ENCODE measurements at regions not wholly inside any gene's neighbourhood (a gene's known extent, or its start where the extent isn't known, plus 50 kb on each side); places are given as distances from the start of the nearest gene placed in this dataset.
"Not testable (repeated sequence)": the region's sequence is repeated elsewhere in the genome, so short reads cannot be mapped to it uniquely, and the experiment has no call there.

GRCh38 chr2:47690132-47690531, 92.8 kb upstream of the MSH6 start:
- DNase-seq (ENCODE audit: low spot score), result no peak

- not testable (repeated sequence) for DNase-seq (ENCODE audit: low spot score)
Measured at GRCh38 chr2:47689118-47689517, 93.8 kb upstream of the MSH6 start.

DNA sequence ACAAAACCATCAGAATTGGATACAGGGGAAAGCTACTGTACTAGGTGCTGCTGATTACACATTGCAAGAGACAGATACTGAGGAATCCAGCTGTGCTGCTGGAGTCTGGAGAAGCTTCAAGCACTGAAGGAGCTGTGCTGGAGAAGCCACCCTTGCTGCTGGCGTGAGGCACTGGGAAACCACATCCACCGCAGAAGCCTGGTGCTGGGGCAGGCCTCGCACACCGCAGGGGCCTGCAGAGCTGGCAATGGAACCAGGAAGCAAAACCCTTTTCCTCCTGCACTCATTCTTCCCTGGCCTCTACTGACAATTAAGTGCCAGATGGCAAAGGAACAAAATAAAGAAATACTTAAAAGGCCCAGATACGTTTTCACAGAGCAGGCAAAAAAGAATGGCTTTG, 94.4 kb upstream of the MSH6 start:
- no peak for DNase-seq (ENCODE audit: low spot score)

DNA sequence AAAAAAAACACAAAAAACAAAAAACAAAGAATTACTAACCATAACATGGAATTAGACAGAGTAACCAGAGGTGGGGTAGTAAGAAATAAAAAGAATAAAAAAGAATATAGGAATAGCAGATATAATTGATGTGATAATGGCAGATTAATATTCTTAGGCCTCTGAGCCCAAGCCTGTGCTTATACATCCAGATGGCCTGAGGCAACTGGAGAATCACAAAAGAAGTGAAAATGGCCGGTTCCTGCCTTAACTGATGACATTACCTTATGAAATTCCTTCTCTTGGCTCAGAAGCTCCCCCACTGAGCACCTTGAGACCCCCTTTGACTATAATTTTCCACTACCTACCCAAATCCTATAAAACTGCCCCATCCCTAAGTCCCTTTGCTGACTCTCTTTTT, 95.1 kb upstream of the MSH6 start:
- no peak for DNase-seq (ENCODE audit: low spot score)

- DNase-seq (ENCODE audit: low spot score), result no peak
Measured at GRCh38 chr2:47686018-47686417, 96.9 kb upstream of the MSH6 start.

GRCh38 chr2:47682216-47682749, 100.7 kb upstream of the MSH6 start:
- DNase-seq (ENCODE audit: low spot score), result no peak

DNA sequence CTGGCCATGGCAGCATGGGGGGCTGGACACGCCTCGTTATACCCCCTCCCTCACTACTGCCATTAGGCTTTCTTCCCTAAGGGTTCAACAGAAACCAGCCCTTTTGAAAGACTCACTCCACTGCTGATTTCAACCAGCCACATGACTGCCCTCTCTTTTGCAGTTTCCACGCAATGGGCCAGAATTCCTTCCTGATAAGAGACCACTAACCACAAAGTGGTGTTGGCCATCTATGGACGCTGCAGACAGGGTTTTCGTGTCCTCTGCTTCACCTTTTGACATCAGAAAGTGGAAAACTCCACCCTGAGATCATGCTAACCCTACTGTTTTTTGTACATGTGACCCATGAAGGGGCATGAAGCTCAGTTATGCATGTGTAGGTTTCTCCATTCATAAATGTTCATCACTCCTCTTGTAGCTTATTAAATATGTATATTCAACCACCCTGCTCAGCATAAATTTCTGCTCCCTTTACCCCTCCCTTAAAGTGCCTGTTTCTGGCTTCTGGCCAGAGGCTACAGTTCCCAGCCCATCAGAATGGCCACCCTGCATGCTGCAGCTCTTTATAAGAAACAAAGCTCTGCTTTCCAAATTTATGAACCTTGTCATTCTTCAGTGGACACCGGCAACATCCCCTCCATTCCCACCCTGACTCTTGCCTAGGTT, 105.6 kb upstream of the KCNK12 start:
- DNase-seq (ENCODE audit: low spot score), result no peak

- DNase-seq (ENCODE audit: low spot score), result no peak
Measured at GRCh38 chr2:47675196-47675825, 104.5 kb upstream of the KCNK12 start.

DNA sequence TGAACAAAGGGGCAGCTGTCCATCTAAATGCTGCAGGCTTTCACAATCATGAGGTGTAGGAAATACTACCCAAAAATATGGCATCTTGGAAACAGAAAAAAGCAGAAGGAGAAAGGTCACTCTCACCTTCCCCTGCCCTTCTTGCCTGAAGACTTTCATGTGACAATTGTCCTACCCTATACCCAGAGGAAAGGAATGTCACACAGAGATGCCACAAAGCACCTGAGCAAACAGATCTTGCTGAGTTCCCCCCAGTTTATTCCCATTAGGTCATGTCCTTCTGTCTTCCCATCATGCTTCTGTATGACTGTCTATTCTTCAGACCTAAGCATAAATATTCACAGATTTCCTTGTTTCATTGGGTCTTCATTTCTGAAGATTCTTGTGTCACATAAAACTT, 95.5 kb upstream of the KCNK12 start:
- DNase-seq (ENCODE audit: low spot score), result no peak

DNA sequence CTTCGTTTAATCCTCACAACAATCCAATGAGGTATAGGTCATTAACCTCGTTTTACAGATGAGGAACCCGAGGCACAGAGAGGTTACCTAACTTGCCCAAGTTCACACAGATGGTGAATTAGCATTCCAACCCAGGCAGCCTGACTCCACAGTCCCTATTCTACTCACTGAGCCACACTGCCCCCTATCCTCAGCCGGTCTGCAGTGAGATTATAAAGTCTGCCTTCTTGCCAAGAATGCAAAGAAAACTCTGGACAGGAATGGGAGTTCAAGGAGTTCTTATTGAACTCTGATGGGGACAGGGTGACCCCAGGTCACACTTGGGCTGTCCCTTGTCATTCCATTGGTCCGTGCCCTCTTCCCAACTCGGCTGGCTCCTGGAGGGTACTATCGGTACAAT, 94.0 kb upstream of the KCNK12 start:
- DNase-seq (ENCODE audit: low spot score), result no peak

GRCh38 chr2:47662552-47662951, 91.8 kb upstream of the KCNK12 start:
- DNase-seq (ENCODE audit: low spot score), result no peak

- no peak for DNase-seq (ENCODE audit: low spot score)
Measured at GRCh38 chr2:47661310-47661709, 90.5 kb upstream of the KCNK12 start.

DNA sequence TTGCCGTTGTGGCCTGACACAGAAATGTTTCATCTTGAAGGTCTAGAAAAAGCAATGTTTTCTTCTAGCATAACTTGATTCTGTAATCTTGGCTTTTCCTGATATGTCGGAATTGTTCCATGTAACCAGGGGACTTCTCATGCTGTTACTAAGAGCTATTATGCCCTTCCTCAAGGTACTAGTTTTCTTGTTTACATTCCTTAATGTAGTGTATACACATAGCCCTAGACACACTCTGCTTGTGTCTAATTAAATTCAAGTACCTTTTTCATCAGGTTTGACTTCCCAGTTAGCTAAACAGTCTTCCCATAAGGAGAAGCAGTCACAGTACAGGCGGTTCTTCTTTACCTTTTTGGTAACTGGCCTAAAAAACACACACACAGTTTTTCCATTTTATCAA, 89.4 kb upstream of the KCNK12 start:
- DNase-seq (ENCODE audit: low spot score), result no peak

- DNase-seq (ENCODE audit: low spot score), result no peak
Measured at GRCh38 chr2:47658646-47659320, 88.0 kb upstream of the KCNK12 start.

GRCh38 chr2:47657886-47658489, 87.2 kb upstream of the KCNK12 start:
- no peak for DNase-seq (ENCODE audit: low spot score)

DNA sequence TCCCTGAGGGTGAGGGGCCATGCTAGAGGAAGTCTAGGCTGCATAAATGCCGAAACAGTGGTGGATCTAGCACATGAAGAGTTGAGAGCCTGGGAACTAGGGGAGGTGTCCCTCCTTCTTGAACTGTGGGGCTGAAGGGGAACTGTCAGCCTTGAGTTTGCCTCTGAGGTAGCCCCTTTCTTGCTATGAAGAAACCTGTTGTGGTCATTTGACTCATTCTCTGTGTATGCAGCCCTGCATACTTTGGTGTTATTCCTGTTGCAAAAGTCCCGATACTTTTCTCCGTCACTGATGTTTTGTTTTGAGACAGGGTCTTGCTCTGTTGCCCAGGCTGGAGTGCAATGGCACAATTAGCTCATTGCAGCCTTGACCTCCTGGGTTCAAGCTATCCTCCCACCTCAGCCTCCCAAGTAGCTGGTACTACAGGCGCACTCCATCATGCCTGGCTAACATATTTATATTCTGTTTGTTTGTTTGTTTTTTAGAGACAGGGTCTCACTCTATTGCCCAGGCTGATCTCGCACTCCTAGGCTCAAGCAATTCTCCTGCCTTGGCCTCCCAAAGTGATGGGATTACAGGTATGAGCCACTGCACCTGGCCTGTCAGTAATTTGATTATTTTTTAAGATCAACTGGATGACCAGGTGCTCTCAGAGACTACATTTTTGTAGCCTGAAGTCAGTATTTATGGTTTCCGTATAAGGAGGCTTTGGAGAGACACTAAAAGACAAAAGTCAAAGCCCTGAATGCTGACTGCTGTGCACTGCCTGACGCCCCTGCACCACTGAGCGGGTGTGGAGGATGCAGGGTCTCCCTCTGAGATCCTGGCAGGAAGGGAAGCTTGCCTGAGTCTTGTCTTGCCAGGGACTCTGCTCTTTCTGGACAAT, 86.2 kb upstream of the KCNK12 start:
- no peak for DNase-seq (ENCODE audit: low spot score)

DNA sequence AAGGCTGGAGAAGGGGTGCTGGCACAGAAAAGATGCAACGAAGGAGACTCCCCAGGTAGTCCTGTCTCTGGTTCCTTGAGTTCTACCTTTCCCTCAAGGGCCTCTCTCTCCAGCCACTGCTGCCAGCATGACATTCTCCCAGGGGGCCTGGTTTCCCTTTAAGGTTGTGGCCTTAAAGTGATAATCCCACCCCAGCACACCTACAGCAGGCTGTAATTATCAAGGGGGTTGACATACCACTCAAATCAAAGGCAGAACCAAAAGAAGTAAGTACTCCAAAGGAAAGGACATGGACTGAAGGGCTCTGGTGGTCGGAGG, 84.7 kb upstream of the KCNK12 start:
- no peak for DNase-seq (ENCODE audit: low spot score)

GRCh38 chr2:47654790-47655562, 84.2 kb upstream of the KCNK12 start:
- DNase-seq (ENCODE audit: low spot score), result no peak

GRCh38 chr2:47653902-47654789, 83.4 kb upstream of the KCNK12 start:
- DNase-seq (ENCODE audit: low spot score), result peak; percentile 48

DNA sequence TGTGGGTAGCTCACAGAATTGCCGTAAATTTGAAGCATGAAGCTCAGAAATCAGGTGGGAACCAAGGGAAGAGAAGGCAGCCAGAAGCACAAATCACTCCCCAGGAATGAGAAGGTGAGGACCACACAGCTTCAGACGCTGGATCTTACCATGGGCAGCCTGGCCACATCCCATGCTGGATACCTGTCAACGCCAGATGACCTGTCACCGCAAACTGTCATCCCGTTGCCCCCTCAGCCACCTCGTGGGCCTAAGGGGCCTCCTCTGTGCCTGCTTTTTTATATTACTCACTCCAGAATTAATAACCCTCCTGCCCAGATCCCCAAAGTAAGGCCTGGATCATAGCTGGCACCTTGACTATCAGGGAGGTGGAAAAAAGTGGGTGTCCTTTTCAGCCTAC, 82.3 kb upstream of the KCNK12 start:
- DNase-seq (ENCODE audit: low spot score), result no peak
